ENCODE measurements at regions not wholly inside any gene's neighbourhood (a gene's known extent, or its start where the extent isn't known, plus 50 kb on each side); places are given as distances from the start of the nearest gene placed in this dataset.

GRCh38 chr9:90204128-90204831, 438.3 kb downstream of the DIRAS2 start:
- TF ChIP-seq, protein P1, sequence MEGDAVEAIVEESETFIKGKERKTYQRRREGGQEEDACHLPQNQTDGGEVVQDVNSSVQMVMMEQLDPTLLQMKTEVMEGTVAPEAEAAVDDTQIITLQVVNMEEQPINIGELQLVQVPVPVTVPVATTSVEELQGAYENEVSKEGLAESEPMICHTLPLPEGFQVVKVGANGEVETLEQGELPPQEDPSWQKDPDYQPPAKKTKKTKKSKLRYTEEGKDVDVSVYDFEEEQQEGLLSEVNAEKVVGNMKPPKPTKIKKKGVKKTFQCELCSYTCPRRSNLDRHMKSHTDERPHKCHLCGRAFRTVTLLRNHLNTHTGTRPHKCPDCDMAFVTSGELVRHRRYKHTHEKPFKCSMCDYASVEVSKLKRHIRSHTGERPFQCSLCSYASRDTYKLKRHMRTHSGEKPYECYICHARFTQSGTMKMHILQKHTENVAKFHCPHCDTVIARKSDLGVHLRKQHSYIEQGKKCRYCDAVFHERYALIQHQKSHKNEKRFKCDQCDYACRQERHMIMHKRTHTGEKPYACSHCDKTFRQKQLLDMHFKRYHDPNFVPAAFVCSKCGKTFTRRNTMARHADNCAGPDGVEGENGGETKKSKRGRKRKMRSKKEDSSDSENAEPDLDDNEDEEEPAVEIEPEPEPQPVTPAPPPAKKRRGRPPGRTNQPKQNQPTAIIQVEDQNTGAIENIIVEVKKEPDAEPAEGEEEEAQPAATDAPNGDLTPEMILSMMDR (IDR thresholded peaks at IDR 0.05; ENCODE audit: control extremely low read depth in 1 of 3, insufficient read depth in 1 of 3, low read depth in 1 of 3, low read length in 3 of 3) = no peak
- no peak for TF ChIP-seq JUN (IDR thresholded peaks at IDR 0.05; ENCODE audit: low read depth, low read length)
- no peak for TF ChIP-seq RAD21 (IDR thresholded peaks at IDR 0.05 in 1 of 2, conservative IDR thresholded peaks at IDR 0.05 in 1 of 2; ENCODE audit: low read depth in 2 of 2, low read length in 2 of 2)
- no peak for TF ChIP-seq SP2 (IDR thresholded peaks at IDR 0.05; ENCODE audit: low read length)
- TF ChIP-seq SIX5 (IDR thresholded peaks at IDR 0.05; ENCODE audit: low read depth, low read length) = no peak
- no peak for TF ChIP-seq EZH2 (IDR thresholded peaks at IDR 0.05; ENCODE audit: low read depth, low read length, severe bottlenecking)

Measured in H1 (cell line).